SK-N-MC (cell line): ENCODE measurements at regions not wholly inside any gene's neighbourhood (a gene's known extent, or its start where the extent isn't known, plus 50 kb on each side); places are given as distances from the start of the nearest gene placed in this dataset.

Source experiments
- EZH2 ChIP-seq: fragments of 200-600 bp; sonication (generic); IDR thresholded peaks from one replicate; pipeline ENCODE4 v1.6.1; 2017; ENCODE audit warnings: antibody characterized with exemption
- FOXP2 ChIP-seq: optimal IDR thresholded peaks from 2 replicates; pipeline ENCODE3; 2011; ENCODE audit warnings: mild to moderate bottlenecking, moderate library complexity; ENCODE audit not compliant: insufficient read depth; ENCODE audit errors: extremely low read length, control extremely low read depth
- POLR2AphosphoS5 ChIP-seq: IDR thresholded peaks from 2 replicates; pipeline ENCODE4 v1.6.1; 2012; ENCODE audit warnings: mild to moderate bottlenecking, low read depth, low read length, borderline replicate concordance

DNA sequence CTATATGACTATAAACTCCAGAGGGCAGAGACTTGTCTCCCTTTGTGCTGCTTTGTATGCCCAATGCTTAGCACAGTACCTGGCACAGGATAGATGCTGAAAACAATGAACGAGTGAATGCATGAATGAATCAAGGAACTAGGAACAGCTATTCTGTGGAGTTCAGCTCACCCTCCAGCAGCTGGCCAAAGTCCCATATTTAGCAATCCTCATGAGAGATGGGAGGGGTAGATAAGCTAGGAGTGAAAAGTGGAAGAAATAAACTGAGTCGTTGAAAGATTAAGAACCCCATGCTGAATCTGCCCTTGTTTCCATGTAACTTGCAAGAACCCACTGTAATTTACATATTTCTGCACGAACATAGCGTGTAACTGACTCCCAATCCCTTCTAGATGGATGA is 106.5 kb downstream of the MAFB start:
- TF ChIP-seq POLR2AphosphoS5 (no peak), EZH2 (no peak), FOXP2 (no peak)
